ENCODE measurements at regions not wholly inside any gene's neighbourhood (a gene's known extent, or its start where the extent isn't known, plus 50 kb on each side); places are given as distances from the start of the nearest gene placed in this dataset.
A peak's percentile ranks its signal among the peaks of the same experiment; 100 is the strongest.

DNA sequence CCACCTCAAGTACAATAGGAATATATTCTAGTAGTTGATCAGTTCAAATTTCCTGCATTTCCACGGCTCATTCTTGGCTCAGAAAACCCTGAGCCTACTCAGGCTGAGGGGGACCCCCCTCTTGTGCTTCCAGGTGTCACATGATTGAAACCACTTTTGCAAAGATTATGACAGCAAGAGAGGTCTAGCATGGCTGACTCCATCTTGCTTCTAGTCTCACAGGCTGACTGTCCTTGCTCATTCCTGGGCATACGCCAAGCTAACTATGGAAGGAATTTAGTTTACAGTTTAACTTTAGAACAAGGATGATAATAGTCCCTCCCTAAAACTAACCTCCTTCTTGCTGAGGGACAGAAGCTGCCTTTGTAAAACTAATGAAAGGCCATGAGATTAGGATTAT lies 154.1 kb downstream of the SNX18 start:
- no peak for DNase-seq

GRCh38 chr5:54671111-54671531 lies 153.6 kb downstream of the SNX18 start:
- DNase-seq = no peak

DNA sequence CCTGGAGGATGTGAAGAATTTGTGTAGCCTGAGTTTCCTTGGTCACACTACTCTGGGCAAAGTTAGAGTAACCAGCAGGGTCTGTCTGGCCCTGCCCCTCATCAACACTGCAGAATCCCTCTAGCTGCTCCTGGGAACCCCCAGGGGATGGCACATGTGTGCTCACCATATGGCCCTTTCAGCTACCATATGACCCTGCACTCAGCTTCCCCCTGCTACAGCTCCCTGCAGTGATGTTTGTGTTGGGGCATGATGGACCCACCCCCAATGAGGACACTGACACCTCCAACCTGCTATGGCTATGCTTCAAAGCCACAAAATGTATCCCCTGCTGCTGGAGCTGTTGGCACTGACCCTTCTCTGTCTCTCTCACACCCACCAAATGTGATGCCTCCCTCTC lies 152.7 kb downstream of the SNX18 start:
- DNase-seq = no peak

GRCh38 chr5:54669845-54670244 lies 152.3 kb downstream of the SNX18 start:
- no peak for DNase-seq

- DNase-seq = no peak
These were observed 151.7 kb downstream of the SNX18 start for GRCh38 chr5:54669285-54669684.

- DNase-seq = no peak
These were observed 150.5 kb downstream of the SNX18 start for GRCh38 chr5:54668096-54668495.

DNA sequence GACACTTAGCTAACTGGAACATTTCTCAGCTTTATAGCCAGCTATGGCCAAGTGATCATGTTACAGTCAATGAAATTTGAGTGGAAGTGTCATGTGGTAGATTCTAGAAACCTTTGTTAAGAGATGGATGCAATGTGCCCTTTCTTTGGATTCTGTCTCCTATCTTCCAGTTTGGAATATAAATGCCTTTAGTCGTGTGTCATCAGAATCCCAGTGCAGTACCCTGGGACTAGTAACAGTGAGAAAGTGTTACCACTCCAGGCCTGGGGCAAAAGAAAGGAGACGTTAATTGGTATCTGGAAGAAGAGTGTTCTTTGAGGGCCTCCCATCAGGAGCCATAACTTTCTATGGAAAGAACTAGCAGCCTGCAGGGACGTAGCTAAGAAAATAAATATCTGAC lies 149.6 kb downstream of the SNX18 start:
- DNase-seq = no peak

GRCh38 chr5:54663866-54664265 lies 146.3 kb downstream of the SNX18 start:
- no peak for DNase-seq

GRCh38 chr5:54661111-54661510 lies 143.6 kb downstream of the SNX18 start:
- DNase-seq = no peak

DNA sequence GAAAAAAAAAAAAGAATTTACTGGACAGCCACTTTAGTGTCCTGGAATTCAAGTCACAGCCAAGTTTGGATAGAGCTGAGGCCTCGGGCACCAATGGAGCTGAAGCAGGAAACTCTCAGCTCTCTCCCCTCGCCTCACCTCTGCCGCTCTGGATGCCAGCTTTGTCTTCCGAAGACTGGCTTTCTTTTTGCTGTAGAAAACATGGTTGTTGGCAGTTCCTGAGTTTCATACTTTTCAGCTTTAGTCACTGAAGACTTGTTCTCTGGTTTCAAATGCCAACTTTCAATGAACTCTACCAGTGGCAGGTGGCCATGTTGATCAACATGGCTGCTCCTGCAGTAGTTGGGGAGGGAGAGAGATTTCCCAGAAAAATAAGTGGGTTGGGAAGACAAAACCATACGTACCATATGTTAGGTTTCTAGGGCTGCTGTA lies 142.2 kb downstream of the SNX18 start:
- no peak for DNase-seq

DNA sequence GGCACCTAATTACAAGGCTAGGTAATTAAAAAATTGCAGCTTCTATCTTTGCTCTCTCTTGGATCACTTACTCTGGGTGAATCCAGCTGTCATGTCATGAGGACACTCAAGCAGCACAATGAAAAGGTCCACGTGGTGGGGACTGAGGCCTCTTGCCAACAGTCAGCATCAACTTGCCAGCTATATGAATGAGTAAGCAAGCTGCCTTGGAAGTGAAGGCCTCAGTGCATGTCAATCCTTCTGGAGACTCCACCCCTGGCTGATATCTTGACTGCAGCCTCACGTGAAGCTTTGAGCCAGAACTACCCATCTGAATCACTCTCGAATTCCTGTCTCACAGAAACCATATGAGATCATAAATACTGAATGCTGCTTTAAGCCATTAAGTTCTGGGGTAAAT lies 140.5 kb downstream of the SNX18 start:
- DNase-seq = no peak

GRCh38 chr5:54656261-54656728 lies 138.7 kb downstream of the SNX18 start:
- no peak for DNase-seq

- DNase-seq = no peak
These were observed 138.2 kb downstream of the SNX18 start for GRCh38 chr5:54655761-54656160.

DNA sequence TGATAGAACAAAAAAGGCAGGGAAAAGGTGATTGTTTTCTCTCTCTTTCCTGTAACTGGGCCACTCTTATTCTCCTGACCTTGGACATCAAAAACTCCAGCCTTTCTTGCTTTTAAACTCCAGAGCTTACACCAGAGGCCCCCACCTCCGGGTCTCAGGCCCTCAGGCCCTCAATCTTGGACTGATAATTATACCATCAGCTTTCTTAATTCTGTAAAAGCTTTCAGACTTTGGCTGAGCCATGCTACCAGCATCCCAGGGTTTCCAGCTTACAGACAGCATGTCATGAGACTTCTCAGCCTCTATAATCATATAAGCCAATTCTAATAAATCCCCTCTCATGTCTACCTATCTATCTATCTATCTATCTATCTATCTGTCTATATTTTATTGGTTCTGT lies 137.7 kb downstream of the SNX18 start:
- no peak for DNase-seq

DNA sequence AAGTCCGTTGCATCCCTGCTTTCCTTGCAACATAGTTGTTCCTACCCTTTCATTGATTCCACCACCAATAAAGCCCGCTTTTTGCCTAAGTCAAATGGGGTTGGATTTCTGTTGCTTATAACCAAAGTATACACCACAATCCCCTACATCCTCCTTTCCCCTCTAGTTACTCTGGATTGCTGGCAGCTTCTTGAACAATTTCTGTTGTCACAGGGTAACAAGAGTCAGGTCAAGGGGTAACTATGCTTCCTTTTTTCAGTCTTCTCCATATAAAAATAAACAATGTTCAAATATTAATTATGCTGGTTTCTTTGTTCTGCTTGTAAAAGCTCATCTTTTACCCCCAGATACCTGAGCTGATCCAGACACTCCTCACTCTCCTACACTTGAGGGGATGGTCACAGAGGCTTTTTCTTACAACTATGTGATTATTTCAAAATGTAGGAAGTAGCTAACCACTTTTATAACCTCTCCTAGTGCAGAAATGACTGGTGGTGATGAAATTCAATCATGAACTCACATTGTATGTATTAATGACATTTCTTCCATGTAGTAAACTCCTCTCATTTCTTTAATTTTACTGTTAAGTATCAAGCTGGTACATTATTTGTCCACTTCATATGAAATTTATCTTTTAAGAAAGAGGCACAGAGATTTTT lies 136.5 kb downstream of the SNX18 start:
- peak; percentile 8 to 9 for DNase-seq

GRCh38 chr5:54651482-54652076 lies 134.0 kb downstream of the SNX18 start:
- no peak for DNase-seq

DNA sequence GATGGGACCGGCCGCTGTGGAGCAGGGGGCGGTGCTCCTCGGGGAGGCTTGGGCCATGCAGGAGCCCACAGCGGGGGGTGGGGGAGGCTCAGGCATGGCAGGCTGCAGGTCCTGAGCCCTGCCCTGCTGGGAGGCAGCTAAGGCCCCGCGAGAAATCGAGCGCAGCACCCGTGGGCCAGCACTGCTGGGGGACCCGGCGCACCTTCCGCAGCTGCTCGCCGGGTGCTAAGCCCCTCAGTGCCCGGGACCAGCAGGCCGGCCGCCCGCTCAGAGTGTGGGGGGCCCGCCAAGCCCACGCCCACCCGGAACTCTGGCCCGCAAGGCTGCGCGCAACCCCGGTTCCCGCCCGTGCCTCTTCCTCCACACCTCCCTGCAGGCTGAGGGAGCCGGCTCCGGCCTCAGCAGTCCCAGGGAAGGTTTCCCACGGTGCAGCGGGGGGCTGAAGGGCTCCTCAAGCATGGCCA lies 131.5 kb downstream of the SNX18 start:
- no peak for DNase-seq

DNA sequence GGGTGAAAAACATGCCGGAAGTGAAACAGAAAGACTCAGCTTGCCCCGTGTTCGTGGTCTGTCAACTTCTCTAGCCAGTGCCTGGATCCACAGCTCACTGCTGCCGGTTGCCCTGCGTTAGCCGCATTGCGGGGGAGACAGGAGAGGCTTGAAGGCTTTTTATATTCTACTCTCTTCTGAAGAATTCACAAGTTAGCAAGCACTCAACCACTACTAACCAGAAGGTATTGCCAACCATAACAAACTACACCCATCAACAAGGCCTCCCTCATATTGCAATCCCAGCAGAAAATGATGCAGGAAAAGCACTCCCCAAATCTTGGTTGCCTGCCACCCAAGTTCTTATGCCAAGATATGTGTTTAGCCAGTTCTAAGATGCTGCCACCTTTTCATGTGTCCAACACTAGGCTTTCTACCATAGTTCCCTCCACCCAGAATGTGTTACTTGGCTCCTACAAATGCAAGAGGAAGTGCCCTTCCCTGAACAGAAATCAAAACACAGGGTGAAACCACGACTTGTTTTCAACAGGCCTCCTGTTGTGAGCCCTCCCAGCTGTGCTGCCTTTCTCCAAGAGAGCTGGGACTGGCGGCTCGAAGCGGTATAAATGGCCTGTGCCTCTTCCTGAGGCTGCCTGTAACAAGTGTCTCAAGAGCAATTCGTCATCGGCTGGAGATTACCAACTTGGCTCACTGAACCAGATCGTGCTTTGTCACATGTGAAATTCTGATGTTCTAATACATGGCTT lies 129.0 kb downstream of the SNX18 start:
- peak; percentile 80 to 82 for DNase-seq

DNA sequence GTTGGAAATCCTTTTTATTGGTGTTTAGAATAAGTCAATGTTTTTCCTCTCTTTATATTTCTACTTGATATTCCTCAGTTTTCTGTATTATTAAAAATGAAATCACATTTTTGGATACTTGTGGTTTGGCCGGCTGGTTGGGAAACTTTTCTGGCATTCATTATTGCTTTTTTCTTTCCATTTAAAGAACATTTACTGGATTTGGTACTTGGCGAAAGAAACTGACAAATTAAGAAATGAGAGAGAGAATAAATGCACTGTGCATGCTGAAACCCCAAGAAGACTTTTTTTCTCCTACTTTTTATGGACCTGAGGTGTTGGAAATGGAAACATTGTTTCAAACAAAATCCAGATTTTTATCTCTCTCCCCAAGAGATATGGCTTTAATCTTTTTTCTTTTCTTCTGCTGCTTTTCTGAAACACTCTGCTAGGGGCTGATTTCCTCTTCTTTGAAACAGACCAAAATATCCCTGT lies 128.4 kb downstream of the SNX18 start:
- no peak for DNase-seq

DNA sequence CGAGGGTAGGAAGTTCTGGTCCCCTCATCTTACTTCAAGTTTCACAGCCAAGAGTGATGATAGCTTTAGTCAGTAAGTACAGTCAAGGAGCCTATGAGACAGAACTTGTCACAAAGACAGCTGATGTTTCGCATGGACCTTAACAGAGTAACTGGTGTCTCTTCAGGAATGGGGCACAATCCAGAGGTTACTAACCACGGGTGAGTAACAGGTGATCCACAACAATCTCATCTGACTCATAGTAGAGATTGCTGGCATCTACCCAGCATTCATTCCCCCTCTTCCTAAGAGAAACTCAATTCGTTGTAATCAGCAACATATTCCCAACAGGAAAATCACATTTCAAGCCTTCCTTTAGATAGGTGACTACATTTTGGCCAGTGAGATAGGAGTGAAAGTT lies 126.7 kb downstream of the SNX18 start:
- DNase-seq = no peak

DNA sequence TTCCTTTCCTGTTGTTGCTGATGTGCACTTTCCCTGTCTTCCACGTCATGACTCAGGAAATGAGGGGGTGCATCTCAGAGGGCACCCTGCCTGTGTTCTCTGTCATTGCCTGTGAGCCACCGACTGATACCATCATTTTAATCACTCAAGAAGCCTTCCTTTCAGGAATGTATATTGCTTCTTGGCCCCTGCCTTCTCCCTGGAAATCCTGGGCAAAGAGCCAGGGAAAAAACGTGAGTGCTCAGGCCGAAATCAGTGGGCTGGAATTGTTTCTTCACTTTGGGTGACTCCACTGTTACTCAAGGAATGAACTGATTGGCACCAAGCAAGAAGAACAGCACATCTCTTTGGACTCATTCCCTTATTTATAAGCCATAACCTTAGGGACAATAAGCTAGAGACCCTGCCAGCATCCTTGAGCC lies 126.1 kb downstream of the SNX18 start:
- no peak for DNase-seq

GRCh38 chr5:54639621-54640020 lies 122.1 kb downstream of the SNX18 start:
- DNase-seq = no peak

GRCh38 chr5:54638106-54638505 lies 120.5 kb downstream of the SNX18 start:
- no peak for DNase-seq

DNA sequence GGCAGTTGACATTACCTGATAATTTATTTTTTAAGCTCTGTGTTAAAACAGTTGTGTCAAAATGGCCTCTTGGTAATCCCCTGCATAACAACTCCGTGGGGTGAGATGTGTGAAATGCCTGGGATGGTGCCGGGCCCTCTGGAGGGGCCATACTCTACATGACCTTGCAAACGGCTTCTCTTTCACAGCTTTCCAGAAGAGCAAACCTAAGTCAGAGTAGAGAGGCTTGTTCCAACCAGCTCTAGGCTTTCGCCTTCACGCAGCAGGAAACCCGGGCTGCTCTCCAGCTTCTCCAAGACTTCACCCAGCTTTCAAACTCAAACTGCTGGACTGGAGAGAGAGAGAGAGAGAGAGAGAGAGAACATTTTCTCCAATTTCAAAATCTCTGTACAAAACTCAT lies 120.1 kb downstream of the SNX18 start:
- DNase-seq = no peak

Data from Kasumi-1 (cell line).